Hepatocyte (in vitro differentiated cells): ENCODE measurements at regions not wholly inside any gene's neighbourhood (a gene's known extent, or its start where the extent isn't known, plus 50 kb on each side); places are given as distances from the start of the nearest gene placed in this dataset.
A peak's percentile ranks its signal among the peaks of the same experiment; 100 is the strongest.

Experiments
- DNase-seq: peaks from one replicate; pipeline ENCODE4 v3.0.0-alpha.2; 2016; ENCODE audit warnings: low spot score
- H2AFZ ChIP-seq: fragments of 200-600 bp; sonication (generic); 2 replicates; pipeline ENCODE4 v1.6.0; 2016; ENCODE audit warnings: antibody characterized with exemption, mild to moderate bottlenecking
- H3K27ac ChIP-seq: fragments of 200-600 bp; sonication (generic); 2 replicates; pipeline ENCODE4 v1.5.1; 2016; ENCODE audit warnings: mild to moderate bottlenecking
- H3K27me3 ChIP-seq: fragments of 200-600 bp; sonication (generic); 2 replicates; pipeline ENCODE4 v1.6.1; 2016
- H3K36me3 ChIP-seq: fragments of 200-600 bp; sonication (generic); replicated peaks from 2 replicates; pipeline ENCODE4 v1.5.1; 2016; ENCODE audit warnings: low read depth; ENCODE audit not compliant: insufficient read depth
- H3K4me1 ChIP-seq: fragments of 200-600 bp; sonication (generic); 2 replicates; pipeline ENCODE4 v1.5.1; 2016; ENCODE audit warnings: mild to moderate bottlenecking, moderate library complexity; ENCODE audit not compliant: insufficient read depth
- H3K4me2 ChIP-seq: fragments of 200-600 bp; sonication (generic); 2 replicates; pipeline ENCODE4 v1.6.0; 2016
- H3K4me3 ChIP-seq: fragments of 200-600 bp; sonication (generic); 2 replicates; pipeline ENCODE4 v1.5.1; 2016; ENCODE audit warnings: mild to moderate bottlenecking
- H3K79me2 ChIP-seq: fragments of 200-600 bp; sonication (generic); 2 replicates; pipeline ENCODE4 v1.6.0; 2017; ENCODE audit warnings: mild to moderate bottlenecking
- H3K9me2 ChIP-seq: fragments of 200-600 bp; sonication (generic); replicated peaks from 2 replicates; pipeline ENCODE4 v1.6.0; 2017; ENCODE audit warnings: mild to moderate bottlenecking; ENCODE audit not compliant: insufficient read depth
- H3K9me3 ChIP-seq: fragments of 200-600 bp; sonication (generic); 2 replicates; pipeline ENCODE4 v1.5.1; 2016; ENCODE audit warnings: low read depth, mild to moderate bottlenecking
- H4K20me1 ChIP-seq: fragments of 200-600 bp; sonication (generic); 2 replicates; pipeline ENCODE4 v1.6.0; 2016; ENCODE audit warnings: mild to moderate bottlenecking; ENCODE audit not compliant: insufficient read depth, poor library complexity, severe bottlenecking
- EZH2 ChIP-seq: fragments of 200-600 bp; sonication (generic); IDR thresholded peaks from 2 replicates; pipeline ENCODE4 v1.6.1; 2016; ENCODE audit warnings: antibody characterized with exemption, mild to moderate bottlenecking, borderline replicate concordance
- EZH2phosphoT487 ChIP-seq: fragments of 200-600 bp; sonication (generic); IDR thresholded peaks from one replicate; pipeline ENCODE4 v1.6.1; 2018; ENCODE audit warnings: antibody characterized with exemption, mild to moderate bottlenecking, low read depth, moderate library complexity; ENCODE audit not compliant: unreplicated experiment, severe bottlenecking
- WGBS: methylation state at CpG from one replicate; pipeline ENCODE4 v1.1.6; 2016; ENCODE audit warnings: low lambda C conversion rate; ENCODE audit errors: missing lambda C conversion rate; 5-methylcytosine and 5-hydroxymethylcytosine counted together
- TF ChIP-seq, protein P1 (sequence below): fragments of 200-600 bp; sonication (generic); IDR thresholded peaks from 2 replicates; pipeline ENCODE4 v1.5.1; 2016; ENCODE audit warnings: antibody characterized with exemption, mild to moderate bottlenecking; ENCODE audit not compliant: poor library complexity

DNA sequence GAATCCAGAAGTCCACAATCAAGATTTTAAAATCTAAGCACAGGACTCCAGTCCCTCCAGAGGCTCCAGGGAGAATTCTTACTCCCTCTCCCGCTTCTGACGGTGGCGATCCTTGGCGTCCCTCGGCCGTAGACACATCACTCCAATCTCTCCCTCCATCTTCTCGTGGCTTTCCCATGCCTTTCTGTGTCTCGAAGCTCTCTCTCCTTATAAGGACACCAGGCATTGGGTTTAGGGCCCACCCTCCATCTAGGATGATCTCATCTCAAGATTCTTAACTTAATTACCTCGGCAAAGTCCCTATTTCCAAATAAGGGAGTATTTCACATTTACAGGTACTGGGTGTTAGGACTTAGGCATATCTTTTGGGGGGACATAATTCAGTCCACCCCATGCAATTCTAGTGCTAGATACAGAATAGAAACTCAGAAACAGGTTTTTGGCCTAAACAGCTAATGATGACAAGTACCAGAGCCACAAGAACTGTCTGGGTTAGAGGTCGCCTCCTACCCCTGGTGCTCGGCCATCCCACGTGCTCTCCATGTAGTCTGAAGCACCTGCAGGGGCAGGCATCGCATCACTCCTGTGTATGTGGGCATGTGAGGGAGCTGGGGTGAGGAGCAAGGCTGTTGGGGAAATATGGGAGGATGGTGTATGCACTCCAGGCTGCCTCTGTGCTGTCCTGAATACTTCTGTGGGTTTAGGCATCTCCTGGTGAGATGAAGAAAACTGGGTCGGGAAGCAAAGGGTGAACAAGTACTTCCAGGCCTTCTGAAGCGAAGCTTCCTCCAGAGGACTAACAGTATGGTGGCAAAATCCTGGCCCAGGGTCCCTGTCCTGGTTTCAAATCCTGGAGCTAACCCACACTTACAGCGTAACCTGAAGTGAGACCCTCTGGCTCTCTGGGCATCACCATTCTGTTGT is 298.3 kb upstream of the ZMIZ1 start:
- no peak overlapping the region for H3K4me3 ChIP-seq
- H2AFZ ChIP-seq: no peak overlapping the region
- H4K20me1 ChIP-seq: no peaks in the 10 kb centered on the region
- peaks cover 33% of the 10 kb centered on the region for H3K4me1 ChIP-seq
- 88% methylated on average over 16 of the region's 16 CpGs for WGBS
- no peaks in the 10 kb centered on the region for H3K79me2 ChIP-seq
- H3K9me3 ChIP-seq: no peaks in the 10 kb centered on the region
- H3K36me3 ChIP-seq: no peaks in the 10 kb centered on the region
- DNase-seq: no peak
- H3K27me3 ChIP-seq: no peaks in the 10 kb centered on the region
- no peak overlapping the region for H3K4me2 ChIP-seq
- TF ChIP-seq EZH2: no peak
- TF ChIP-seq EZH2phosphoT487: no peak
- TF ChIP-seq, protein P1, sequence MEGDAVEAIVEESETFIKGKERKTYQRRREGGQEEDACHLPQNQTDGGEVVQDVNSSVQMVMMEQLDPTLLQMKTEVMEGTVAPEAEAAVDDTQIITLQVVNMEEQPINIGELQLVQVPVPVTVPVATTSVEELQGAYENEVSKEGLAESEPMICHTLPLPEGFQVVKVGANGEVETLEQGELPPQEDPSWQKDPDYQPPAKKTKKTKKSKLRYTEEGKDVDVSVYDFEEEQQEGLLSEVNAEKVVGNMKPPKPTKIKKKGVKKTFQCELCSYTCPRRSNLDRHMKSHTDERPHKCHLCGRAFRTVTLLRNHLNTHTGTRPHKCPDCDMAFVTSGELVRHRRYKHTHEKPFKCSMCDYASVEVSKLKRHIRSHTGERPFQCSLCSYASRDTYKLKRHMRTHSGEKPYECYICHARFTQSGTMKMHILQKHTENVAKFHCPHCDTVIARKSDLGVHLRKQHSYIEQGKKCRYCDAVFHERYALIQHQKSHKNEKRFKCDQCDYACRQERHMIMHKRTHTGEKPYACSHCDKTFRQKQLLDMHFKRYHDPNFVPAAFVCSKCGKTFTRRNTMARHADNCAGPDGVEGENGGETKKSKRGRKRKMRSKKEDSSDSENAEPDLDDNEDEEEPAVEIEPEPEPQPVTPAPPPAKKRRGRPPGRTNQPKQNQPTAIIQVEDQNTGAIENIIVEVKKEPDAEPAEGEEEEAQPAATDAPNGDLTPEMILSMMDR: no peak
- no peaks in the 10 kb centered on the region for H3K9me2 ChIP-seq
- H3K27ac ChIP-seq: peak overlapping the region; percentile 82

DNA sequence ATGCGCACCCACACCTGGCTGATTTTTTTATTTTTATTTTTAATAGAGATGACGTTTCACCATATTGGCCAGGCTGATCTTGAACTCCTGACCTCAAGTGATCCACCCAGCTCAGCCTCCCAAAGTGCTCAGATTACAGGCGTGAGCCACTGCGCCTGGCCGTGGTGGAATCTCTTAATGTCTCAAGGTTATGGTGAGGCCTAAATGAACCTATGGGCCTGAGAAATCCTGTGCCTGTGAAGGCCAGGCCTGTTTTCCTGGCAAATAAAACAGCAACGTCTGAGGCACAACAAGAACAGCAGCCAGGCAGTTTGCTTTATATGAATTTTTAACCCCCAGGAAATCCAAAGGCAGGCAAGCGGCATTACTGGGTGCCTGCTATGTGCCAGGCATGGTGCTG is 297.5 kb upstream of the ZMIZ1 start:
- H2AFZ ChIP-seq: no peak overlapping the region
- no peaks in the 10 kb centered on the region for H3K36me3 ChIP-seq
- H3K9me2 ChIP-seq: no peaks in the 10 kb centered on the region
- H3K79me2 ChIP-seq: no peaks in the 10 kb centered on the region
- no peaks in the 10 kb centered on the region for H4K20me1 ChIP-seq
- no peaks in the 10 kb centered on the region for H3K27me3 ChIP-seq
- H3K4me3 ChIP-seq: no peak overlapping the region
- TF ChIP-seq EZH2phosphoT487: no peak
- no peak for TF ChIP-seq EZH2
- TF ChIP-seq, protein P1: no peak
- no peak for DNase-seq
- WGBS: 69% methylated on average over 7 of the region's 7 CpGs
- H3K4me2 ChIP-seq: no peak overlapping the region
- H3K27ac ChIP-seq: peak overlapping the region; percentile 82
- peaks cover 41% of the 10 kb centered on the region for H3K4me1 ChIP-seq
- H3K9me3 ChIP-seq: no peaks in the 10 kb centered on the region

DNA sequence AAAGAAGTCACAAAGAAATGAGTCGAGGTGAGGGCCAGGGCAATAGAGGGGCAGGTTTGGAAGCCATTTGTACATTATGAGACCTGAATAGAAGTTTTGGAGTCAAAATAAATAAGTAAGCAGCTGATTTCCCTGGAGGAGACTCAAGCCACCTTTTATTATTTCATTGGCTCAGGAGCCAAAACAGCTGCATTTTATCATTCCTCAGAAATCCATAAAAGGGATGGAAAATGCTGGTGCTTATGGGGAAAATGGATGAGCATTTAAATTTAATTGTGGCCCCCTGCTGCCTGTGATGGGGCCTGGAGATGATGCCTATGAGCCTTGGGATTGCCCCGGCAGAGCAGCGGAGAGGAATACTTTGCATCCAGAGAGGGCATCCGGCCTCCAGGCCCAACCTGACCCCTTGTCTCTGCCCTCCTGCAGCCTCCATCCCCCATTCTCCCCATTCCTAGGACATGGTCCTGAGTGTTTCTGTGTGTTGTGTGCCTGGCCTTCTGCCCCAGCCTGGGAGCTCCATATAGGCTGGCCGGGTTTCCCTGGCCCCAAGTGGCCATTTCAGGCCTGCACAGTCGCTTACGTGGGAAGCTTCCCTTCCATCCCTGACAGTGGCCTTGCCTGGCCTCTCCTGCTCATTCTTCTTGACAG is 296.8 kb upstream of the ZMIZ1 start:
- Histone ChIP-seq H3K79me2 (no peaks in the 10 kb centered on the region), H3K9me3 (no peaks in the 10 kb centered on the region), H3K36me3 (no peaks in the 10 kb centered on the region), H3K4me1 (peaks cover 48% of the 10 kb centered on the region), H3K9me2 (no peaks in the 10 kb centered on the region), H3K27me3 (no peaks in the 10 kb centered on the region), H2AFZ (no peak overlapping the region), H4K20me1 (no peaks in the 10 kb centered on the region), H3K4me3 (no peak overlapping the region), H3K4me2 (no peak overlapping the region), H3K27ac (peak overlapping the region; percentile 82)
- TF ChIP-seq, protein P1: no peak
- no peak for TF ChIP-seq EZH2
- no peak for TF ChIP-seq EZH2phosphoT487
- no peak for DNase-seq
- WGBS: 77% methylated on average over 7 of the region's 7 CpGs
